GM12875 (cell line): ENCODE measurements at regions not wholly inside any gene's neighbourhood (a gene's known extent, or its start where the extent isn't known, plus 50 kb on each side); places are given as distances from the start of the nearest gene placed in this dataset.

Source experiments
- H3K4me3 ChIP-seq: one replicate; pipeline ENCODE4 v1.5.1; 2011; ENCODE audit warnings: low read depth, low read length, control low read depth
- CTCF ChIP-seq: IDR thresholded peaks from 2 replicates; pipeline ENCODE4 v1.5.1; 2011; ENCODE audit warnings: low read depth, mild to moderate bottlenecking, control low read depth, inconsistent platforms, low read length, moderate library complexity, borderline replicate concordance; ENCODE audit not compliant: insufficient read depth

GRCh38 chr18:68504441-68505177 lies 210.3 kb downstream of the TMX3 start:
- TF ChIP-seq CTCF: no peak
- no peak overlapping the region for H3K4me3 ChIP-seq

GRCh38 chr18:68500556-68500955 lies 214.4 kb downstream of the TMX3 start:
- H3K4me3 ChIP-seq: no peak overlapping the region
- no peak for TF ChIP-seq CTCF

GRCh38 chr18:68499141-68499540 lies 215.8 kb downstream of the TMX3 start:
- TF ChIP-seq CTCF: no peak
- H3K4me3 ChIP-seq: no peak overlapping the region

- TF ChIP-seq CTCF: no peak
- H3K4me3 ChIP-seq: no peak overlapping the region
These were observed 216.3 kb downstream of the TMX3 start for GRCh38 chr18:68498636-68499035.

GRCh38 chr18:68498185-68498584 lies 216.7 kb downstream of the TMX3 start:
- no peak for TF ChIP-seq CTCF
- no peak overlapping the region for H3K4me3 ChIP-seq

- no peak overlapping the region for H3K4me3 ChIP-seq
- no peak for TF ChIP-seq CTCF
These were observed 219.9 kb downstream of the TMX3 start for GRCh38 chr18:68494802-68495581.

- no peak for TF ChIP-seq CTCF
- H3K4me3 ChIP-seq: no peak overlapping the region
These were observed 225.7 kb downstream of the TMX3 start for GRCh38 chr18:68489013-68489792.
